ENCODE measurements at regions not wholly inside any gene's neighbourhood (a gene's known extent, or its start where the extent isn't known, plus 50 kb on each side); places are given as distances from the start of the nearest gene placed in this dataset.
"Not testable (repeated sequence)": the region's sequence is repeated elsewhere in the genome, so short reads cannot be mapped to it uniquely, and the experiment has no call there.

GRCh38 chr1:217993439-217993838 is 291.7 kb upstream of the RRP15 start:
- H3K36me3 ChIP-seq, result no peaks in the 10 kb centered on the region
- H3K27me3 ChIP-seq, result no peaks in the 10 kb centered on the region
- ATAC-seq, result no peak
- no peak for TF ChIP-seq CTCF (IDR thresholded peaks at IDR 0.05)
- TF ChIP-seq POLR2A (IDR thresholded peaks at IDR 0.05), result no peak
- 27% methylated on average over 4 of the region's 4 CpGs for WGBS (ENCODE audit: insufficient coverage, low coverage, low lambda C conversion rate, missing lambda C conversion rate)
- intact Hi-C loops (cut with DNase I), result no loop called here
- no peak overlapping the region for H3K27ac ChIP-seq
- H3K4me1 ChIP-seq, result no peaks in the 10 kb centered on the region
- DNase-seq, result no peak
- no peak overlapping the region for H3K4me3 ChIP-seq
- no peaks in the 10 kb centered on the region for H3K9me3 ChIP-seq

- H3K4me1 ChIP-seq; H3K4me3 ChIP-seq; ATAC-seq; H3K27me3 ChIP-seq; DNase-seq; H3K9me3 ChIP-seq; H3K36me3 ChIP-seq; intact Hi-C loops (cut with DNase I); H3K27ac ChIP-seq: not testable (repeated sequence)
- WGBS (ENCODE audit: insufficient coverage, low coverage, low lambda C conversion rate, missing lambda C conversion rate), result 44% methylated on average over 6 of the region's 6 CpGs
Observed at GRCh38 chr1:218008296-218008695, 276.8 kb upstream of the RRP15 start.

GRCh38 chr1:218015106-218015505 is 270.0 kb upstream of the RRP15 start:
- intact Hi-C loops (cut with DNase I); DNase-seq; H3K27ac ChIP-seq; H3K4me3 ChIP-seq; H3K4me1 ChIP-seq; H3K36me3 ChIP-seq; ATAC-seq; H3K27me3 ChIP-seq; H3K9me3 ChIP-seq: not testable (repeated sequence)
- WGBS (ENCODE audit: insufficient coverage, low coverage, low lambda C conversion rate, missing lambda C conversion rate), result no CpG with 5 or more reads among the region's 8 CpGs

GRCh38 chr1:218024211-218024720 is 260.8 kb upstream of the RRP15 start:
- DNase-seq, result no peak
- intact Hi-C loops (cut with DNase I), result no loop called here
- TF ChIP-seq POLR2A (IDR thresholded peaks at IDR 0.05), result no peak
- no peak for TF ChIP-seq CTCF (IDR thresholded peaks at IDR 0.05)
- no peak for ATAC-seq
- Histone ChIP-seq H3K36me3 (no peaks in the 10 kb centered on the region), H3K4me1 (no peaks in the 10 kb centered on the region), H3K9me3 (no peaks in the 10 kb centered on the region), H3K4me3 (no peak overlapping the region), H3K27me3 (no peaks in the 10 kb centered on the region), H3K27ac (no peak overlapping the region)
- 58% methylated on average over 2 of the region's 2 CpGs for WGBS (ENCODE audit: insufficient coverage, low coverage, low lambda C conversion rate, missing lambda C conversion rate)

- 56% methylated on average over 1 of the region's 2 CpGs for WGBS (ENCODE audit: insufficient coverage, low coverage, low lambda C conversion rate, missing lambda C conversion rate)
- Histone ChIP-seq H3K4me1 (no peaks in the 10 kb centered on the region), H3K9me3 (no peaks in the 10 kb centered on the region), H3K27ac (no peak overlapping the region), H3K27me3 (no peaks in the 10 kb centered on the region), H3K4me3 (no peak overlapping the region), H3K36me3 (no peaks in the 10 kb centered on the region)
- DNase-seq, result no peak
- no peak for ATAC-seq
- TF ChIP-seq POLR2A (IDR thresholded peaks at IDR 0.05), result no peak
- TF ChIP-seq CTCF (IDR thresholded peaks at IDR 0.05), result no peak
- intact Hi-C loops (cut with DNase I), result no loop called here
Observed at GRCh38 chr1:218025454-218025853, 259.6 kb upstream of the RRP15 start.

- Histone ChIP-seq H3K36me3 (no peaks in the 10 kb centered on the region), H3K9me3 (no peaks in the 10 kb centered on the region), H3K27ac (no peak overlapping the region), H3K4me3 (no peak overlapping the region), H3K27me3 (peaks cover 0 to 2% of the 10 kb centered on the region in 2 donors), H3K4me1 (no peaks in the 10 kb centered on the region)
- intact Hi-C loops (cut with DNase I), result no loop called here
- DNase-seq, result no peak
- no peak for ATAC-seq
- 66% methylated on average over 5 of the region's 5 CpGs for WGBS (ENCODE audit: insufficient coverage, low coverage, low lambda C conversion rate, missing lambda C conversion rate)
- no peak for TF ChIP-seq POLR2A (IDR thresholded peaks at IDR 0.05)
- TF ChIP-seq CTCF (IDR thresholded peaks at IDR 0.05), result no peak
Observed at GRCh38 chr1:218027152-218027551, 257.9 kb upstream of the RRP15 start.
